ENCODE measurements at regions not wholly inside any gene's neighbourhood (a gene's known extent, or its start where the extent isn't known, plus 50 kb on each side); places are given as distances from the start of the nearest gene placed in this dataset.

DNA sequence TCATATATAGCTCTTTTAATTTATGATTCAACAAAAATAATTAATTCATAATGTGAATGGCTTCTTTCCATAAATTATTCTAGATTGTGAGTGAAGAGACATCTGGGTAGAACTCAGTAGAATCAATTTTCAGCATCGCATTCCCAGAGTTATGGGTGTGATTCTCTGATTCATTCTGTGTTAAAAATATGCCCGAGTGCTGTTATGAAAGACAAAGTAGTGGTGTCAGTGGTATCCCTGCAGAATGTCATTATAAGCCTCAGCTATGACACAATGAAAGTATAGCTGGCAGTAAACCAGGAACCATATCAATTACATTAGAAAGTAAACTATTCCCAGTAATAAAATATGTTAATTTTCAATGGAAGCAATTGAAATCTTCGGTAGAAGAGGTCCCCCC lies 480.5 kb upstream of the SLITRK1 start:
- DNase-seq, result no peak
- Histone ChIP-seq H3K27ac (no peak overlapping the region), H3K36me3 (no peaks in the 10 kb centered on the region), H3K9ac (ENCODE audit: low read depth in 2 of 2, low read length in 2 of 2) (no peak overlapping the region), H3K27me3 (no peaks in the 10 kb centered on the region), H3K4me1 (no peaks in the 10 kb centered on the region), H3K4me3 (no peak overlapping the region), H3K9me3 (no peaks in the 10 kb centered on the region)
- intact Hi-C loops (cut with DNase I), result no loop called here
- TF ChIP-seq, protein P1, sequence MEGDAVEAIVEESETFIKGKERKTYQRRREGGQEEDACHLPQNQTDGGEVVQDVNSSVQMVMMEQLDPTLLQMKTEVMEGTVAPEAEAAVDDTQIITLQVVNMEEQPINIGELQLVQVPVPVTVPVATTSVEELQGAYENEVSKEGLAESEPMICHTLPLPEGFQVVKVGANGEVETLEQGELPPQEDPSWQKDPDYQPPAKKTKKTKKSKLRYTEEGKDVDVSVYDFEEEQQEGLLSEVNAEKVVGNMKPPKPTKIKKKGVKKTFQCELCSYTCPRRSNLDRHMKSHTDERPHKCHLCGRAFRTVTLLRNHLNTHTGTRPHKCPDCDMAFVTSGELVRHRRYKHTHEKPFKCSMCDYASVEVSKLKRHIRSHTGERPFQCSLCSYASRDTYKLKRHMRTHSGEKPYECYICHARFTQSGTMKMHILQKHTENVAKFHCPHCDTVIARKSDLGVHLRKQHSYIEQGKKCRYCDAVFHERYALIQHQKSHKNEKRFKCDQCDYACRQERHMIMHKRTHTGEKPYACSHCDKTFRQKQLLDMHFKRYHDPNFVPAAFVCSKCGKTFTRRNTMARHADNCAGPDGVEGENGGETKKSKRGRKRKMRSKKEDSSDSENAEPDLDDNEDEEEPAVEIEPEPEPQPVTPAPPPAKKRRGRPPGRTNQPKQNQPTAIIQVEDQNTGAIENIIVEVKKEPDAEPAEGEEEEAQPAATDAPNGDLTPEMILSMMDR (IDR thresholded peaks at IDR 0.05), result no peak

DNA sequence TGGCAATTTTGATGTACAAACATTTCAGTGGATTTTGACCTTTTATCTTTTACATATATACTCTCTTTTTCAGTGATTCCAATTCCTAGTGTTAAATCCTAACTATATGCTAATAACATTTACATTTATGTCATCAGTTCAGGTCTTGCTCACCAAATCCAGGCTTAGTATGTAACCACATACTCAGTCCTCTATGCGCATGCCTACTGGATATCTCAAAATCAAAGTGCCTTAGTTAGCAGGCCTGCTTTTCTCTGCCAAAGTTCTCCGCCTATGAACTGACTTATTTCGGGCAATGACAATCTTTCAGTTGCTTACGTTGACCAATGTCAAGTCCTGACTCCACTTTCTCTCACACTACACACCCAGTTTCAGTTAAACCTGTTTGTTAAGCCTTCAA lies 478.5 kb upstream of the SLITRK1 start:
- no peak for DNase-seq
- H3K36me3 ChIP-seq, result no peaks in the 10 kb centered on the region
- H3K27ac ChIP-seq, result no peak overlapping the region
- no peak overlapping the region for H3K9ac ChIP-seq (ENCODE audit: low read depth in 2 of 2, low read length in 2 of 2)
- no peak overlapping the region for H3K4me3 ChIP-seq
- no peaks in the 10 kb centered on the region for H3K27me3 ChIP-seq
- no peaks in the 10 kb centered on the region for H3K4me1 ChIP-seq
- H3K9me3 ChIP-seq, result no peaks in the 10 kb centered on the region
- TF ChIP-seq, protein P1 (IDR thresholded peaks at IDR 0.05), result no peak
- intact Hi-C loops (cut with DNase I), result no loop called here

DNA sequence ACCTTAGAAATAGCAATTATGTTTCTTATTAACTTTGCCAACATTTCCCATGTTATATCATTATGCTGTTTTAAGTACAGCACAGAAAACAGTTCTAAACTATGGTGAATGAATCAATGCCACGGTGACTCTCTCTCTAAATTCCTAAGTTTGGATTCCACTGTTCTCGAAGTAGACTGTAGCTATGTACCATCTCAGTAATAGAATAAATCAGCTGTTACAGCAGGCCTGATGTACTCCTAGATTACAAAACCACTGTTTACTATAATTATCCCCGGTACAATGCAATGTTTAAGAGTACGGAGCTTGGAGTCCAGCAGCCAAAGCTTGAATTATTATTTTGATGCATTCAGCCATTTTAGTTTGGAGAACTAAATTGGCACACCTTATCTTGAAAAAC lies 476.3 kb upstream of the SLITRK1 start:
- no peaks in the 10 kb centered on the region for H3K36me3 ChIP-seq
- intact Hi-C loops (cut with DNase I), result no loop called here
- H3K27me3 ChIP-seq, result no peaks in the 10 kb centered on the region
- H3K9me3 ChIP-seq, result no peaks in the 10 kb centered on the region
- H3K4me1 ChIP-seq, result no peaks in the 10 kb centered on the region
- TF ChIP-seq, protein P1 (IDR thresholded peaks at IDR 0.05), result no peak
- no peak overlapping the region for H3K27ac ChIP-seq
- H3K9ac ChIP-seq (ENCODE audit: low read depth in 2 of 2, low read length in 2 of 2), result no peak overlapping the region
- no peak overlapping the region for H3K4me3 ChIP-seq
- no peak for DNase-seq

DNA sequence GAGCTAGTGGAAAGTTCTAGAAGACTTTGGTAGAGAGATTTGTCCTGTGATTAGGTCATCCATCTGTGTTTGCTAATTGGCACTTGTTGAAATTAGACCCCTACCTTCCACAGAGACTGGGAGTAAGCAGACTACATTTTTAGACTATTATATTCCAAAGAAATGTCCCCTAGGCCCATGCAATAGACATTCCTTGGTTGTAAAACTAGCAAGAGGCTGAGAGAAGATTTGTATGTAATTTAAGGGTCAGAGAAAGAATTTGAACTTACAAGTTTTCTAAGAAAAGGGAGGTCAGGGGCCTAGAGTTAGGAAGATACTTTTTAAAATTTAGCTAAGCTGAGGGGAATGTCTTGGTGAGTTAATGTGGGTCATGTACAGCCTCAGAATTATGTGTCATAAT lies 470.7 kb upstream of the SLITRK1 start:
- TF ChIP-seq, protein P1 (IDR thresholded peaks at IDR 0.05), result no peak
- no peak for DNase-seq
- intact Hi-C loops (cut with DNase I), result no loop called here
- Histone ChIP-seq H3K9ac (ENCODE audit: low read depth in 2 of 2, low read length in 2 of 2) (no peak overlapping the region), H3K4me3 (no peak overlapping the region), H3K27me3 (no peaks in the 10 kb centered on the region), H3K27ac (no peak overlapping the region), H3K9me3 (no peaks in the 10 kb centered on the region), H3K36me3 (no peaks in the 10 kb centered on the region), H3K4me1 (no peaks in the 10 kb centered on the region)

DNA sequence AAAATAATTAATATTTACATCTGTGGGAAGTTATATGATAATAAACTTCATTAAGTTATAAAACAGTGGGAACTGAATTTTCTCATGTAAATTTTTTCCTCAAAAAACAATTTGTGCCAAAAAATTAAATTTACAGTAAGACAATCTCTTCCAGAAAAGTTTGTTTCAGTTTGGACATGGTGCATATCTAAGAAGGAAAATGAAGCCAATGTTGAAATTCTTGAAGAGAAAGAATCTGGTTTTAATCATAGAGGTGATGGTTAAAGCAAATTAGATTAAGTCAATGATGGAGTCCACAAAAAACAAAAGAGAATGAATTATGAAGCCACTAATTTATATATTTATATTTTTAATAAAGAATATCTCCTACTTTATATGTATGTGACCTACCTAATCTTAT lies 457.2 kb upstream of the SLITRK1 start:
- no peak for DNase-seq
- no peak overlapping the region for H3K9ac ChIP-seq (ENCODE audit: low read depth in 2 of 2, low read length in 2 of 2)
- H3K4me3 ChIP-seq, result no peak overlapping the region
- no peak overlapping the region for H3K27ac ChIP-seq
- H3K4me1 ChIP-seq, result no peaks in the 10 kb centered on the region
- no peaks in the 10 kb centered on the region for H3K36me3 ChIP-seq
- TF ChIP-seq, protein P1 (IDR thresholded peaks at IDR 0.05), result no peak
- intact Hi-C loops (cut with DNase I), result no loop called here
- H3K9me3 ChIP-seq, result no peaks in the 10 kb centered on the region
- no peaks in the 10 kb centered on the region for H3K27me3 ChIP-seq

DNA sequence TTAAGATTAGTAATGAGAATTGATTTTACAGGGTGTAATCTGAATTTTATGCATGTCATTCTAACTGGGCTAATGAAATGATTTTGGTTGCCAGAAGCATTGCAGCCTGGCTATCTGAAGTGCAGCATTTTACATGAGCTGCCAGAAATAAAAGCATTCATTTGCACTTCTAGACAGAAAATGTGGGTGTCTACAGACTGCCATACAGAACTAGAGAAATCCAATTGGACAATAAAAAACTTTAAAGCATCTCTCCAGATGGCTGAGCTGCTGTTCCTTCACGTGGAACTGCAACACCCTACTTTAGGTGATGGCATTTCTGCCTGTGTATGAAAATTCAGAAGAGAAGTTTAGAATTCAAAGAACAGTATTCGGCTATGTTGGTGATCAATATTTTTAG lies 450.1 kb upstream of the SLITRK1 start:
- H3K36me3 ChIP-seq, result no peaks in the 10 kb centered on the region
- intact Hi-C loops (cut with DNase I), result no loop called here
- no peak overlapping the region for H3K27ac ChIP-seq
- TF ChIP-seq, protein P1 (IDR thresholded peaks at IDR 0.05), result no peak
- DNase-seq, result no peak
- no peak overlapping the region for H3K4me3 ChIP-seq
- H3K4me1 ChIP-seq, result no peaks in the 10 kb centered on the region
- H3K9me3 ChIP-seq, result no peaks in the 10 kb centered on the region
- no peak overlapping the region for H3K9ac ChIP-seq (ENCODE audit: low read depth in 2 of 2, low read length in 2 of 2)
- no peaks in the 10 kb centered on the region for H3K27me3 ChIP-seq
